Neural cell (in vitro differentiated cells): ENCODE measurements at regions not wholly inside any gene's neighbourhood (a gene's known extent, or its start where the extent isn't known, plus 50 kb on each side); places are given as distances from the start of the nearest gene placed in this dataset.

Experiments
- H2AFZ ChIP-seq: fragments of 200-600, 300-800 bp; sonication (generic), shearing (Covaris generic); 2 replicates; pipeline ENCODE4 v1.6.0; 2014; ENCODE audit warnings: low read depth, mild to moderate bottlenecking, antibody characterized with exemption, low read length, moderate library complexity
- H3F3A ChIP-seq: fragments of 200-600 bp; shearing (Covaris generic); 2 replicates; pipeline ENCODE4 v1.6.1; 2016; ENCODE audit warnings: mild to moderate bottlenecking, moderate library complexity, mixed read lengths, antibody characterized with exemption, low read length; ENCODE audit not compliant: insufficient read depth, poor library complexity, severe bottlenecking
- H3K27ac ChIP-seq: fragments of 200-600, 300-800 bp; sonication (generic), shearing (Covaris generic); 2 replicates; pipeline ENCODE4 v1.5.1; 2014; ENCODE audit warnings: mild to moderate bottlenecking, low read length, moderate library complexity
- H3K27me3 ChIP-seq: fragments of 300-800, 200-600 bp; sonication (generic), shearing (Covaris generic); 2 replicates; pipeline ENCODE4 v1.6.0; 2014; ENCODE audit warnings: mild to moderate bottlenecking, low read depth, low read length, moderate library complexity; ENCODE audit not compliant: insufficient read depth
- H3K36me3 ChIP-seq: fragments of 300-800, 200-600 bp; sonication (generic), shearing (Covaris generic); 2 replicates; pipeline ENCODE4 v1.5.1; 2014; ENCODE audit warnings: mild to moderate bottlenecking, antibody characterized with exemption, low read length, moderate library complexity; ENCODE audit not compliant: insufficient read depth
- H3K4me2 ChIP-seq: fragments of 300-800, 200-600 bp; sonication (generic), shearing (Covaris generic); 2 replicates; pipeline ENCODE4 v1.6.0; 2014; ENCODE audit warnings: mild to moderate bottlenecking, low read length
- H3K4me3 ChIP-seq: fragments of 300-800, 200-600 bp; sonication (generic), shearing (Covaris generic); 2 replicates; pipeline ENCODE4 v1.5.1; 2014; ENCODE audit warnings: mild to moderate bottlenecking, low read length, moderate library complexity
- H3K79me2 ChIP-seq: fragments of 200-600 bp; shearing (Covaris generic); replicated peaks from 2 replicates; pipeline ENCODE4 v1.6.0; 2014; ENCODE audit warnings: mild to moderate bottlenecking, low read length, moderate library complexity; ENCODE audit not compliant: insufficient read depth
- H3K9ac ChIP-seq: fragments of 300-800, 200-600 bp; sonication (generic), shearing (Covaris generic); 2 replicates; pipeline ENCODE4 v1.6.1; 2016; ENCODE audit warnings: mild to moderate bottlenecking, low read length, mixed read lengths
- H3K9me2 ChIP-seq: fragments of 200-600 bp; shearing (Covaris generic); 2 replicates; pipeline ENCODE4 v1.6.1; 2016; ENCODE audit warnings: mild to moderate bottlenecking, low read length, mixed read lengths; ENCODE audit not compliant: insufficient read depth
- H3K9me3 ChIP-seq: fragments of 200-600, 300-800 bp; sonication (generic), shearing (Covaris generic); 2 replicates; pipeline ENCODE4 v1.6.1; 2016; ENCODE audit warnings: mild to moderate bottlenecking, mixed run types, low read length, moderate library complexity, mixed read lengths
- H4K20me1 ChIP-seq: fragments of 200-600 bp; shearing (Covaris generic); 2 replicates; pipeline ENCODE4 v1.6.1; 2016; ENCODE audit warnings: mild to moderate bottlenecking, mixed run types; ENCODE audit not compliant: insufficient read depth
- EP300 ChIP-seq: fragments of 450-650 bp; conservative IDR thresholded peaks from 2 replicates; pipeline ENCODE4 v1.6.1; 2014; ENCODE audit warnings: antibody characterized with exemption, mild to moderate bottlenecking, moderate library complexity; ENCODE audit not compliant: poor library complexity, severe bottlenecking
- EZH2 ChIP-seq: fragments of 200-600, 300-800 bp; shearing (Covaris generic), sonication (generic); IDR thresholded peaks from 2 replicates; pipeline ENCODE4 v1.6.1; 2014; ENCODE audit warnings: antibody characterized with exemption, low read length, borderline replicate concordance, mild to moderate bottlenecking; ENCODE audit not compliant: insufficient read depth, poor library complexity, severe bottlenecking
- MXI1 ChIP-seq: fragments of 450-650 bp; conservative IDR thresholded peaks from 2 replicates; pipeline ENCODE4 v1.6.1; 2014; ENCODE audit warnings: antibody characterized with exemption, mild to moderate bottlenecking; ENCODE audit not compliant: poor library complexity, severe bottlenecking
- POLR2AphosphoS5 ChIP-seq: IDR thresholded peaks from 2 replicates; pipeline ENCODE4 v1.6.1; 2012
- RAD21 ChIP-seq: fragments of 450-650 bp; conservative IDR thresholded peaks from 2 replicates; pipeline ENCODE4 v1.6.1; 2014; ENCODE audit warnings: antibody characterized with exemption, mild to moderate bottlenecking, moderate library complexity
- SMC3 ChIP-seq: fragments of 450-650 bp; conservative IDR thresholded peaks from 2 replicates; pipeline ENCODE4 v1.6.1; 2014; ENCODE audit warnings: antibody characterized with exemption, mild to moderate bottlenecking, moderate library complexity; ENCODE audit not compliant: poor library complexity
- TAF1 ChIP-seq: IDR thresholded peaks from 2 replicates; pipeline ENCODE4 v1.6.1; 2012; ENCODE audit warnings: low read depth
- TF ChIP-seq, protein P1 (sequence below): IDR thresholded peaks from 2 replicates; pipeline ENCODE4 v1.6.1; 2012; ENCODE audit warnings: borderline replicate concordance
- TF ChIP-seq, protein P2 (sequence below): fragments of 450-650 bp; IDR thresholded peaks from 2 replicates; pipeline ENCODE4 v1.5.1; 2014; ENCODE audit warnings: antibody characterized with exemption, mild to moderate bottlenecking, moderate library complexity; ENCODE audit not compliant: poor library complexity, severe bottlenecking

DNA sequence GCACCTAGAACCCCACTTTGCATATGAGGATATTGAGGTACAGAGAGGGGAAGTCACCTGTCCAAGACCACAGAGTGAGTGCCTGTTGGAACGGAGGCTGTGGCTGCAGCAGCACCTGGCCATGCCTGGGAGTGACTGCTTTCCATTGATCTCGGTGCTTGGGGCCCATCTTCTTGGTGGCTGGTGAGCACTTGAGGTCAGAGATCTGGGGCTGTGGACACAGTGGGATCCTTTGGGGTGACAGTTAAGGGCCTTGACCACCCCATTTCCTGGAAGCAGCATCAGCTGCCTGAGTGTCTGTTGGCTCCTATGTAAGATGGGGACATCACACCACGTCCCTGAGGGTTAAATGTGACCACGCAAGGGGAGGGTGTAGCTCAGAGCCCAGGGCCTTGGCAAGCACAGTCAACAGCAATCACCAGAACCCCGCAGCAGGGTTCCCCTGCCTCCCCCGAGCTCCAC is 111.7 kb downstream of the IRF8 start:
- H3K27ac ChIP-seq: no peak overlapping the region
- H3K9me3 ChIP-seq: no peaks in the 10 kb centered on the region
- H3K4me3 ChIP-seq: no peak overlapping the region
- H3K79me2 ChIP-seq: no peaks in the 10 kb centered on the region
- H4K20me1 ChIP-seq: no peaks in the 10 kb centered on the region
- H3K9me2 ChIP-seq: no peaks in the 10 kb centered on the region
- no peaks in the 10 kb centered on the region for H3F3A ChIP-seq
- H3K4me2 ChIP-seq: no peak overlapping the region
- TF ChIP-seq EZH2 (no peak), EP300 (no peak), POLR2AphosphoS5 (no peak), TAF1 (no peak), SMC3 (no peak), RAD21 (no peak), MXI1 (no peak)
- TF ChIP-seq, protein P1, sequence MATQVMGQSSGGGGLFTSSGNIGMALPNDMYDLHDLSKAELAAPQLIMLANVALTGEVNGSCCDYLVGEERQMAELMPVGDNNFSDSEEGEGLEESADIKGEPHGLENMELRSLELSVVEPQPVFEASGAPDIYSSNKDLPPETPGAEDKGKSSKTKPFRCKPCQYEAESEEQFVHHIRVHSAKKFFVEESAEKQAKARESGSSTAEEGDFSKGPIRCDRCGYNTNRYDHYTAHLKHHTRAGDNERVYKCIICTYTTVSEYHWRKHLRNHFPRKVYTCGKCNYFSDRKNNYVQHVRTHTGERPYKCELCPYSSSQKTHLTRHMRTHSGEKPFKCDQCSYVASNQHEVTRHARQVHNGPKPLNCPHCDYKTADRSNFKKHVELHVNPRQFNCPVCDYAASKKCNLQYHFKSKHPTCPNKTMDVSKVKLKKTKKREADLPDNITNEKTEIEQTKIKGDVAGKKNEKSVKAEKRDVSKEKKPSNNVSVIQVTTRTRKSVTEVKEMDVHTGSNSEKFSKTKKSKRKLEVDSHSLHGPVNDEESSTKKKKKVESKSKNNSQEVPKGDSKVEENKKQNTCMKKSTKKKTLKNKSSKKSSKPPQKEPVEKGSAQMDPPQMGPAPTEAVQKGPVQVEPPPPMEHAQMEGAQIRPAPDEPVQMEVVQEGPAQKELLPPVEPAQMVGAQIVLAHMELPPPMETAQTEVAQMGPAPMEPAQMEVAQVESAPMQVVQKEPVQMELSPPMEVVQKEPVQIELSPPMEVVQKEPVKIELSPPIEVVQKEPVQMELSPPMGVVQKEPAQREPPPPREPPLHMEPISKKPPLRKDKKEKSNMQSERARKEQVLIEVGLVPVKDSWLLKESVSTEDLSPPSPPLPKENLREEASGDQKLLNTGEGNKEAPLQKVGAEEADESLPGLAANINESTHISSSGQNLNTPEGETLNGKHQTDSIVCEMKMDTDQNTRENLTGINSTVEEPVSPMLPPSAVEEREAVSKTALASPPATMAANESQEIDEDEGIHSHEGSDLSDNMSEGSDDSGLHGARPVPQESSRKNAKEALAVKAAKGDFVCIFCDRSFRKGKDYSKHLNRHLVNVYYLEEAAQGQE: no peak
- TF ChIP-seq, protein P2, sequence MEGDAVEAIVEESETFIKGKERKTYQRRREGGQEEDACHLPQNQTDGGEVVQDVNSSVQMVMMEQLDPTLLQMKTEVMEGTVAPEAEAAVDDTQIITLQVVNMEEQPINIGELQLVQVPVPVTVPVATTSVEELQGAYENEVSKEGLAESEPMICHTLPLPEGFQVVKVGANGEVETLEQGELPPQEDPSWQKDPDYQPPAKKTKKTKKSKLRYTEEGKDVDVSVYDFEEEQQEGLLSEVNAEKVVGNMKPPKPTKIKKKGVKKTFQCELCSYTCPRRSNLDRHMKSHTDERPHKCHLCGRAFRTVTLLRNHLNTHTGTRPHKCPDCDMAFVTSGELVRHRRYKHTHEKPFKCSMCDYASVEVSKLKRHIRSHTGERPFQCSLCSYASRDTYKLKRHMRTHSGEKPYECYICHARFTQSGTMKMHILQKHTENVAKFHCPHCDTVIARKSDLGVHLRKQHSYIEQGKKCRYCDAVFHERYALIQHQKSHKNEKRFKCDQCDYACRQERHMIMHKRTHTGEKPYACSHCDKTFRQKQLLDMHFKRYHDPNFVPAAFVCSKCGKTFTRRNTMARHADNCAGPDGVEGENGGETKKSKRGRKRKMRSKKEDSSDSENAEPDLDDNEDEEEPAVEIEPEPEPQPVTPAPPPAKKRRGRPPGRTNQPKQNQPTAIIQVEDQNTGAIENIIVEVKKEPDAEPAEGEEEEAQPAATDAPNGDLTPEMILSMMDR: no peak
- no peak overlapping the region for H3K9ac ChIP-seq
- no peaks in the 10 kb centered on the region for H3K27me3 ChIP-seq
- no peaks in the 10 kb centered on the region for H3K36me3 ChIP-seq
- no peak overlapping the region for H2AFZ ChIP-seq

- no peaks in the 10 kb centered on the region for H3K27me3 ChIP-seq
- no peak overlapping the region for H3K9ac ChIP-seq
- H3K36me3 ChIP-seq: no peaks in the 10 kb centered on the region
- H3K79me2 ChIP-seq: no peaks in the 10 kb centered on the region
- H3K9me2 ChIP-seq: no peaks in the 10 kb centered on the region
- H3K4me2 ChIP-seq: no peak overlapping the region
- H3K27ac ChIP-seq: no peak overlapping the region
- no peak for TF ChIP-seq SMC3
- no peak for TF ChIP-seq RAD21
- TF ChIP-seq, protein P2: no peak
- no peak for TF ChIP-seq EZH2
- no peaks in the 10 kb centered on the region for H3K9me3 ChIP-seq
- H2AFZ ChIP-seq: no peak overlapping the region
- no peaks in the 10 kb centered on the region for H3F3A ChIP-seq
- H3K4me3 ChIP-seq: no peak overlapping the region
- H4K20me1 ChIP-seq: no peaks in the 10 kb centered on the region
These were observed 112.6 kb downstream of the IRF8 start for GRCh38 chr16:86011532-86011931.
